NCI-H524 (cell line): ENCODE measurements at regions not wholly inside any gene's neighbourhood (a gene's known extent, or its start where the extent isn't known, plus 50 kb on each side); places are given as distances from the start of the nearest gene placed in this dataset.

ENCODE experiments used
- DNase-seq, 2 experiments: peaks; one replicate each; lab custom pipeline; 2025; lab: John Stamatoyannopoulos, UW

DNA sequence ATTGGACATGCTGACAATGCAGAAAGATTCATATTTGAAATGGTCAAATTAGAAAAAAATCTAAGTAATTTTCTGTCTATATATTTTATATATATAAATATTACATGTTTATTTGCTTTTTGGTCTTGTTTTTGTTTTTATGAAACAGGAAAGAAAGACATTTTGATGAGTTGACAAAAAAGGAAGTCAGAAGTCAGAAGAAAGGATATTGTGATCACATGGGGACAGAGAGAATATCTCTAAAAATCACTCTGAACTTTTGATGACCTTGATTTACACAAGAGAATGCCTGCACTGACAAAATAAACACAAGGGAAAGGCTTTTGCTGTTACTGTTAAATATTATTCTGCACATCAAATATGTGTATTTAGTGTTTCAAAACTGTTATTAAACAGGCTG is 811.2 kb downstream of the SI start:
- no peak for DNase-seq

DNA sequence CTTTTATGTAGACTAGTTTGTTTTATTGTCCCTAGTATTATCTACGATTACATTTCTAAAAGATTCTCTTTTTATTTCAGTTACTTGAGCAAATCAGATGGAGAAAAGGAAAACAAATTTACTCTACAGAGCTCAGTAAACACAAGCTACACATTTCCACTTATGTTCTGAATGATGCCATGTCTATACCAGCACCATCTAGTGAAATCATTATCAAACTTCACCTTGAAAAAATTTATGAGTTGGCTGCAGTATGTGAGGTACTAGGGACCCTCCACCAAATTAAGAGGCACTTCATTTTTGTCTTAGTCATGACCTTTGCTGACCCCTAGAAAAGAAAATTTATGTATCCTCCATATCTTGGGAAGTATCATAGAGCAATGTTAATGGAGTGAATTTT is 827.4 kb downstream of the SI start:
- no peak for DNase-seq

DNA sequence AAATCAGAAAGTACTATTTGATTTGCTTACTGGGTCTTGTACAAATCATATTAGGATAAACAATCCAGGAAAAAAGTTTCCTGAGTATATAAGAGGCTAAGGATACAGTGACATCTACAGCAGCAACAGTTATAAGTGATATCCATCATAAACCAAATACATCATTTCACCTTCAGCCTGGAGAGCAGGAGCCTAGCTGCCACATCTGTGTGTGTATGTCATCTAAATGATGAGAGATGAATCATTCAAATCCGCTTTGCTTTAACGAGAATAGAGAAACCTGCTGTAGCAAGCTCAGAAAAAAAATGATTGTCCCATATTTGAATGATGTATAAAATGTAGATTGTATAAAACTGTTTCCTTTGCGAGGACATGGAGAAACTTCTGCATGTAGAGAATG is 841.4 kb downstream of the SI start:
- no peak for DNase-seq

DNA sequence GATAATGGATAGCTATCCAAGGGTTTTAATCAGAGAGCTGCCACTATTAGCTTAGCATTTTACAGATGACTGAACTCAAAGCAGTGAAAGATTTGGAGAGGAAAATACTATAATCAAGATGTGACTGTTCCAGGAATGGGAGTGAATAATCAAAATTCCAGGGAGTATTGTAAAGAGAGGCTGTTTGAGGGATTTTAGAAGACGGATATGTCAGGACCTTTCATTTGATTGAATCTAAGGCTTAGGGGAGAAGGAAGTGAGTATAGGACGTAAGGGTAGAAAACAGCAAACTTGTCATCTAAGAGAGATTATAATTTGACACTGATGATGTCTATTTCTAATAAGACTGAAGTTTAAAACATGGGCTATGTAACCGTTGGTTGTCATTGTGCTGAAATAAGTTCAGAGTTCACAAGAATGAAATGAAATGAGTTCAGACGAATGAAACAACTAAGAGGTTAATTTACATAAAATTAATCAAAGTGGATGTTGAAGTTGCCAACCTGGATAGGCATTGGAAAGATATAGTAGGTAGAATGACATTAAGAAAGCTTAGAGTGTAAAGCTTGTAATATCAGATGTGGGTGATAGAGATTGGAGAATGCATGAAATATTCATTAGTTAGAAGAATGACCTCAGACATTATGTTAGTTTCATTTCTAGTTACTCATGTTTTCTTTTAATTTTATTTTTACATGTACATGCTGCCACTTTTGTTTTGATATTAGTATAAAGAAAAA is 842.8 kb downstream of the SI start:
- DNase-seq: no peak

DNA sequence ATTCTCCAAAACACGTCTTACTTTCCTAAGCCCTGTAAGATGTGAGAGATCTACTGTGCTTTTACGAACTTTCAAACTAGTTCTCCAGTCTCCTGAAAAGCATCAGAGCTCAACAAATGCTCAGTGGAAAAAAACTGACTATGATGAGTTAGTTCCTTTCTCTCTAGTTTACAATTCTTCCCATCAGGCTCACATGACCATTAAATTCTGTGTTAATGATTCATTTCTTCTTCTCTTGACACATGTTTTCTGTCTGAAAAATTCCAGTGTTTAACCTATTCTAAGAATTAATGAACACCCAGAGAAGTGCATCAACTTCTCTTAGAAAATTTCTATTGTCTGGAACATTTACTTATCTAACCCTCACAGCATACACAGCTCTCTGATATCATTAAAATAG is 844.3 kb downstream of the SI start:
- no peak for DNase-seq

DNA sequence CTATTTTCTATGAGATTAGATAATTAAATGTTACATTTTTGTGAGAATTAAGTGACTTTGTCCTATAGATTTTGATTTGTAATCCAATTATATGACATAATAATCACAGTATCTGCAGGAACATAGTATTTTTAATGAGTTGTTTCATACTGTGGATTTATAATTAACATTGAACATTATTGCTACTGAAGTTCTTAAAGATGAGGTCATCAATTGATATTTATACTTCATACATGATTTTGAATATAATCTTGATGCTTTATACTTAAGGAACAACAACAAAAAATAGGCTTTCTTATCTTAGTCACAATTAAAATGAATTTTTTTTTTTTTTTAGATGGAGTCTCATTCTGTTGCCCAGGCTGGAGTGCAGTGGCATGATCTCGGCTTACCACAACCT is 846.6 kb downstream of the SI start:
- DNase-seq: no peak

DNA sequence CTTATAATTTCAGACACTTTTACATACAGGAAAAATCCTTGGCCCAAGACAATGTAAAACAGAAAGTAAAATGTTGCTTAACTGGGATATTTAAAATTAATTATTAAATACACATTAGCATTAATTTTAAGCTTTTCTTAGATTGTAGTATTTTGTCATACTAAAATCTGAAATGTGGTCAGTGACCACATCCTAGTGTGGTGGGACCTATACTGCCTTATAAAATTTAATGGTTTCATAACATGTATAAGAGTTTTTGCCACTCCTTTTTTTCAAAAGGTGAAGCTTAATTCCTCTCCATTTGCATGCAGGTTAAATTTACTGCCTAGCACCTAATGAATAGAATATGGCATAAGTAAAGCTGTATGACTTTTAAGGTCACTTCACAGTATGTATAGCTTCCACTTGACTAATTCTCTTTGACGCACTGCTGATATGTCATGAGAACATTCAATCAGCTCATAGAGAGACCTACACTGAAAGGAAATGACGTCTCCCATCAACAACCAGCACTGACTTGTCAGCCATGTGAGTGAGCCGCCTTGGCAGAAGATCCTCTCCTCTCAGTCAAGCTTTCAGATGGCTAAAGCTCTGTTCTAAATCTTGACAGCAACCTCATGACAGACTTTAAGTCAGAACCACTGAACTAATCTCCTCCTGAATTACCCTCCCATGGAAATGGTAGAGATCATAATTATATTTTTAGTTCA is 847.8 kb downstream of the SI start:
- DNase-seq: no peak

DNA sequence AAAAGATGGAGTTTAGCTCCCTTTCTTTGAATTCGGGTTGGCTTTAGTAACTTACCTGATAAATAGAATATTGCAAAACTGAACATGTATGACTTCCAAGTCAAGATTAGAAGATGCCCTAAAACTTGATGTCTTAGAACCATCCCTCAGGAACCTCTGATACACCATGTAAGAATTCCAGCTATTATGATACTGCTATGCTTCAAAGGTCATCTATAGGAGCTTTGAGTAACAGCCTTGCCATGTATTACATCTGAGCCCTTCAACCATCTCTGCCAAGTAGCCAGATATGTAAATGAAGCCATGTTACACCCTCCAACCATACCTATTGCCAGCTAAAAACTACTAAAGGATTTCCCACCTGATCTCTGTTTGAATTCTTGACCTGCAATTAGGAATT is 854.2 kb downstream of the SI start:
- no peak for DNase-seq

DNA sequence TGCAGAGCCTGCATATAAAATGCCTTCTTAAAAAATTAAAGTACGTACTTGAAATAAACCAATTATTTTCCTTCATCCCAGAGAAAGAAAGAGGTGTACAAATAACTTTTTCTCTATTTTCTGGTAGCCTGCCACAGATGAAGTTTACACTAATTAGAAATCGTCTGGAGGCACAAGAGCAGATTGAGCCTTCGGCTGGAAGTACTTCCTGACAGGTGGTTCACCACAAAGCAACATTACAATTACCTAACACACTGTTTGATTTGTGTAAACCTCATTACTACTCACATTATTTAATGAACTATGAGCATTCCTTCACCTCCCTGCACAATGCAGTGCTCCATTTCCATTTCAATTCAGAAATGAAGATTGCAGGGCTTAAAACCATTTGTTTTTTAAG is 856.1 kb downstream of the SI start:
- peak; percentile 20 to 75 for DNase-seq

DNA sequence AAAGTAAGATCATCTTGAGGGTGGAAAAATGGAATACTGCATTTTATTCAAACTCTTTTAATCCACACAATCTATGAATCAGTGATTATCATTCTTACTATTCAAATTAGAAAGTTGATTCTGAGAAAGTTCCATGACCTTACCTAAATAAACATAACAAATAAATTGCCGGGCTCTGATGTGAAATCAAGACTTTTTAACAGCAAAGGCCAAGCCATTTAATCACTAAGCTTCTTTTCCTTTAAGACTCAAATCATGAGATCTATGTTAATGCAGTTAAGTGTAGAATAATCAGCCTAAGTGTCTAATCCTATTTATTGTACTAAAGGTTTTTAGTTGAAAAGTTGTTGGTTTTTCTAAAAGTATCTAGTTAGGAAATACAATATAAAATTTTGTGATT is 857.0 kb downstream of the SI start:
- peak in 1 of 2 experiments; percentile 52 for DNase-seq

DNA sequence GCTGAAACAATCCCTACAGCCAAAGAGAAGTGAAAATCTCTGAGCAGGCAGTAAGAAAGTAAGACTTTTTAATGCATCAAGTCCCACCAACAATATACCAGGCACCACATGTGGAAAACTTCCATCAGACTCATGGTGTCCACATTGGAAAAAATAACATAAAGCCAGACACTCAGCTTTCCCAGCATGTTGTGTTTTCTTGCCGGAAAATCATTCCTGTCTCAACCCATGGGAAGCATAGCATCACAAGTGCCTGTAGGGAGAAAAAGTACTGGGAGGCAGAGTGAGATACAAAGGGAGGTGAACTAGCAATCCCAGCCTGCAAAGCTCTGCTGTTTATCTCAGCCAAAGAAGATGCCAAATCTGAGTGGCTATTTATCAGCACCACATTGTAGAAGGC is 868.9 kb downstream of the SI start:
- DNase-seq: no peak

DNA sequence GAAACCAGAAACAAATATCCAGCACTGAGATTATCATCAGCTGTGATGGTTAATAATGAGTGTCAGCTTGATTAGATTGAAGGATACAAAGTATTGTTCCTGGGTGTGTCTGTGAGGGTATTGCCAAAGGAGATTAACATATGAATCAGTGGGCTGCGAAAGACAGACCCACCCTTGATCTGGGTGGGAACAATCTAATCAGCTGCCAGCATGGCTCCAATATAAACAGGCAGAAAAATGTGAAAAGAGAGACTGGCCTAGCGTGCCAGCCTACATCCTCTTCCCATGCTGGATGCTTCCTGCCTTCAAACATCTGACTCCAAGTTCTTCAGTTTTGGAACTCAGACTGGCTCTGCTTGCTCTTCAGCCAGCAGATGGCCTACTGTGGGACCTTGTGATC is 869.5 kb downstream of the SI start:
- DNase-seq: no peak

DNA sequence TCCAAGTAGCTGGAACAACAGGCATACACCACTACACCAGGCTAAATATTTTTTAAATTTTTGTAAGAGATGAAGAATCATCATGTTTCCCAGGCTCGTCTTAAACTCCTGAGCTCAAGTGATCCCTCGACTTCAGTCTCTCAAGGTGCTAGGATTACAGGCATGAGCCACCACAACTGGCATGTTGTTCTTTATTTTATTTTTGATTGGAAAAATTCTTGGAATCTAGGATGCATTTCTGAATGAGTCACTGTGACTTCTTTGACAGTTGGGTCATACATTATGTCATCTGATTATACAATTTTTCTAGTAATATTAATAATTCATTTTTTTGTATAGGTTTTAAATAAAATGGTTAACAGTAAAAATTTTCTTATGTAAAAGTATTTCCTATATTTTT is 870.2 kb downstream of the SI start:
- DNase-seq: no peak

DNA sequence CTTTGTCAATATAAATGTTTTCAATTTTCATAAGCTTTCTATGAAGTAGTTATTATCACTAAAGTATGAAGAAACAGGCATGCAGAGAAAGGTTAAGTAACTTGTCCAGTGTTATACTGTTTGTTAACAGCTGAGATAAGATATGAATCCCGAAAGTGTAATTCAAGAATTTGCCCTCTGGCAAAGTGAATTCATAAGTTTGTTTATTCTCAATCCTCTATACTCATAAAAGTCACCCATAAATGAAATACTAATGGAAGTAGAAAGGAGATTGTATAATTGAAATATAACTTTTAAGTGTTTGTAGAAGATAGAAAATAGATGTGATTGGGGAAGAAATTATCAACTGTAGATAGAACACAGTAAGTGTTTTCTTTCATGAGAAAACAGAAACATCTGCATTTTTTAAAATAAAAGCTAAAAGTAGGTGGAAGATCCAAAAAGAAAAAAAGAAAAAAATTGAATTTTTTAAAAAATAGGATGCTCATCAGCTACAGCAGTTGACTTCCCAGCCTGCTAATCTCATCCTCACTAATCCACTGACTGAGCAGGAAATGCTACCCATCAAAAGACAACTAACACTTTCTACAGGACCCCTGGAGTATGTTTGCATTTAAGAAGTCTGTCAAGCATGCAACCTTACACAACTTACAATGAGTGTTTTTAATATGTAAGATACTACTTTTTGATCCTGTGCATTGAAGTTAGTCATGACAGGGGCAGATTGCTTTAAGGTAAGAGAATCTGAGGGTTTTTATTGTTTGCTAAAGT is 878.1 kb downstream of the SI start:
- no peak for DNase-seq

DNA sequence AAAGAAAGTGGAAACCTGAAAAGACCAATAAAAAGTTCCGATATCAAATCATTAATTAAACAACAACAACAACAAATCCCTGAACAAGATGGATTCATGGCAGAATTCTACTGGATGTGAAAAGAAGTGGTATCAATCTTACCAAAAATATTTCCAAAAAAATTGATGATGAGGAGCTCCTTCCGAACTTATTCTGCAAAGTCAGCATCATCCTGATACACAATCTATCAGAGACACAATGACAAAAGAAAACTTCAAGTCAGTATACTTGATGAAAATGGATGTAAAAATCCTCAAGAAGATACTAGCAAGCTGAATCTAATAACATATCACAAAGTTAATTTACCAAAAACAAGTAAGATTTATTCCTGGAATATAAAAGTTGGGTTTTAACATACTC is 881.8 kb downstream of the SI start:
- no peak for DNase-seq

DNA sequence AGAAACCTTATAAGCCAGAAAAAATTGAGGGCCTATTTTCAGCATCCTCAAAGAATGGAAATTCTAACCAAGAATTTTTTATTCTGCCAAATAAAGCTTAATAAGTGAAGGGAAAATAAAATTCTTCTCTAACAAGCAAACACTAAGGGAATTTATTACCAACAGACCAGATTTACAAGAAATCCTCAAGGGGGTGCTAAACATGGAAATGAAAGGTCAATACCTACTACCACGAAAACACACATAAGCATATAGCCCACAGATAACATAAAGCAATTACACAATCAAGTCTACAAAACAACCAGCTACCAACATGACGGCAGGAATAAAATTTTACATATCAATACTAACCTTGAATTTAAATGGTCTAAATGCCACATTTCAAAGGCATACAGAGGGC is 883.5 kb downstream of the SI start:
- DNase-seq: no peak

DNA sequence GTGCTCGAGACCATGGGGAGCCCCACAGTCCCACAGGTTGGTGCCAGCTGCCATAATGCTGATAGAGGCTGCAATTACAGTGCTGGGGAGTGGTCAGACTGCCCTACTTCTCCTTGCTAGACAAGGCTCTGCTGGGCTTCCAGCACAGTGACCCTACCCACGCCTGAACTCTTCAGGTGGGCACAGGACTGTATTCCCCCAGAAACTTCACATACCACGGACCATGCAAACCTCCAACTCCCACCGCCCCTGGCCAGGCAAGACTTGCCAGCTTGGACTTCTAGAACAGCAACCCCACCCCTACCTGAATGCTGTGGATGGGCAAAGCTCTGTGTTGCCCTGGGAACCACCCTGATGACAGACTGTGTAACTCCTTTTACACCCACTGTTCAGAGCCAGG is 885.3 kb downstream of the SI start:
- DNase-seq: no peak

DNA sequence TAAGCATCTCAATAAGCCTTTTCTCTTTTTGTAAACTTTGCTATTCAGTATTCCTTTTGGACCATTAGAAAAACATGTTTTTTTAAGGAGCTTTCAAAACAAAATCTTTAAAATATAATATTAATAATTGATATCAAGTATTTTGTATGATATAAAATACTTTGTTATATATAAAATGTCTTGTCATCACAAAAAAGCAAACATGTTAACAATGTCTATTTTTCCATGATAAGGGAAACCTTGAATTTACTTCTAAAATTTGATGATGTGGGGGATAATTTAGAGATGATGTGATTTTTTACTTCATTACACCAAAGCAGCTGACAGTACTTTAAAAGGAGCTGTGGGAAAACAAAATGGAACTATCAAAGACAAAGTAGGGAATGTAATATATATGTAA is 887.7 kb downstream of the SI start:
- DNase-seq: no peak

DNA sequence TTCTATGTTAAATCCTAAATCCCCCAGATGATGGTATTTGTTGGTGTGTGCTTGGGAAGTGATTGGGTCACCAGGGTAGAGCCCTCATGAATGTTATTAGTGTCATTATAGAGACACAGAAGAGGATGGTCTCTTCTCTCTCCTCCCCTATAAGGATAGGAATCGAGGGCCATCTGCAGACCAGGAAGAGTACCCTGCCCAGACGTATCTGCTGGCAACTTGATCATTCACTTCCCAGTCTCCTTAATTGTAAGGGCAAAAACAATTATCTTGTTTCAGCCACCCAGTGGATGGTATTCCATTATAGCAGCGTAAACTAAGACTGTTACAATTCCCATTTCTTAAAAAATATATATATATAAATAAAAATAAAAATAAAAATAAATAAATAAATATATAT is 892.2 kb downstream of the SI start:
- DNase-seq: no peak

DNA sequence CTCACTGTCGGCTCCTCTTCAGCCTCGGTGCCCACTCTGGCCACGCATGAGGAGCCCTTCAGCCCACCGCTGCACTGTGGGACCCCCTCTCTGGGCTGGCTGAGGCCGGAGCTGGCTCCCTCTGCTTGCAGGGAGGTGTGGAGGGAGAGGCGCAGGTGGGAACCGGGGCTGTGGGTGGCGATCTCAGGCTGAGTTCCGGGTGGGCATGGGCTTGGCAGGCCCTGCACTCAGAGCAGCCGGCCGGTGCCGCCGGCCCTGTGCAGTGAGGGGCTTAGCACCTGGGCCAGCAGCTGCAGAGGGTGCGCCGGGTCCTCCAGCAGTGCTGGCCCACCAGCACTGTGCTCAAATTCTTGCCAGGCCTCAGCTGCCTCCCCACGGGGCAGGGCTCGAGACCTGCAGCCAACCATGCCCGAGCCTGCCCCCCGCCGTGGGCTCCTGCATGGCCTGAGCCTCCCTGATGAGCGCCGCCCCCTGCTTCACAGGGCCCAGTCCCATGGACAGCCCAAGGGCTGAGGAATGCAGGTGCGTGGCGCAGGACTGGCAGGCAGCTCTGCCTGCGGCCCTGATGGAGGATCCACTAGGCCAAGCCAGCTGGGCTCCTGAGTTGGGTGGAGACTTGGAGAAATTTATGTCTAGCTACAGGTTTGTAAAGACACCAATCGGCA is 899.1 kb downstream of the SI start:
- DNase-seq: no peak

DNA sequence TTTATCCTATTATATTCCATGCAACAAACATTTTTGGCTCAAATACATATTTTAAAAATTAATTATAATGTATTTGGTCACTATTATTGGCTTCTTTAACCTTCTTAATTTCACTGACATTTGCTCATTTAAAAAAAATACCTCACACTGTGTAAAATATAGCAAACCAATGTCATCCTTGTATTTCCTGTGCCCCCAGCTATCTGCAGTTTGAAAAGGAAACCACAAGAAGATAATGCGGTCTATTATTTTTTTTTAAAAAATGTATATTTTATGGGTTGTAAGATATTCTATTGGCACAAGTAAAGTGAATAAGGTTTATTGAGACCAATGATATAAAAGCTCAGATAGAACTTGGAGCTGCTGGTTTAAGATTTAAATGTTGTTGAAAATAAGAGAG is 904.2 kb downstream of the SI start:
- DNase-seq: no peak

DNA sequence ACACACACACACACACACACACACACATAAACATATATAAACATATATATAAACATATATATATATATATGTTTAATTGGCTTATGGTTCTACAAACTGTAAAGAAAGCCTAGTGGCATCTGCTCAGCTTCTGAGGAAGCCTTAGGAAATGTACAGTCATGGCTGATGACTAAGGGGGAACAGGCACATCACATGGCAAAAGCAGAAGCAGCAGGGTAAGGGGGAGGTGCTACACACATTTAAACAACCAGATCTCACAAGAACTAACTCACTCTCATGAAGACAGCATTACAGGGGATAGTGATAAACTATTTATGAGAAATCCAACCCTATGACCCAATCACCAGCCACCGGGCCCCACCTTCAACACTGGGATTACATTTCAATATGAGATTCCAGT is 922.9 kb downstream of the SI start:
- DNase-seq: no peak

DNA sequence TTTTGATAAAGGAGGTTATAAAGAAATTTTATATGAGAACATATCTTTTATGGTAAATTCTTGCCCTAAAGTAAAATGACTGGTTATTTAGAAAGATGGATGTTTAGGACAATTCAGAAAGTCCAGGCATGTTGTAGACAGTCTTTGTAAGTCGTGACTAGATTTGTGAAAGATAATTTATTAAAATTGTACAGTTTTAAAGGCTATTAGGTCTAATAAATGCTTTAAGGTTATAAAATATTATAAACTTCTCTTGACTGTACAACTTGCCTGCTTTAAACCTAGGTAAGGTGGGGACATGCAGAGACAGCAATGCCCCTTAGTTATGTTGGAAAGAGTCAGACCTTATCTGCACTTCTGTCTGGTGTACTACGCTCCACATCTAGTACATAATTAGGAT is 933.5 kb downstream of the SI start:
- no peak for DNase-seq
